ENCODE measurements at regions not wholly inside any gene's neighbourhood (a gene's known extent, or its start where the extent isn't known, plus 50 kb on each side); places are given as distances from the start of the nearest gene placed in this dataset.

DNA sequence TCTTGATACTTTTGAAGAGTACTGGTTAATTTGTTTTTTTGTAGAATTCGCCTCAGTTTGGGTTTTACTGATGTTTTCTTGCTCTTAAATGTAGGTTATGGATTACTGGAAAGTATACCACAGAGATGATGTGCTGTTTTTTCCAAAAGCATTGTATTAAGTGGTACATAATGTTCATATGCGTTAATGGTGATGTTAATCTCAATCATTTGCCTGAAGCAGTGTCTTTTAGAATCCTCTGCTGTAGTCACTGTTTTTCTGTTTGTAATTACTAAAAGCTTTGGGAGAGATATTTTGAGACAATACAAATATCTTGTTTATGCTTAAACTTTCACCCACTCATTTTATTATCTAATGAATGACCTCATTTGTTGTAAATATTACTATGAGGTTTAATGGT, 163.4 kb upstream of the LRP1B start:
- TF ChIP-seq, protein P1, sequence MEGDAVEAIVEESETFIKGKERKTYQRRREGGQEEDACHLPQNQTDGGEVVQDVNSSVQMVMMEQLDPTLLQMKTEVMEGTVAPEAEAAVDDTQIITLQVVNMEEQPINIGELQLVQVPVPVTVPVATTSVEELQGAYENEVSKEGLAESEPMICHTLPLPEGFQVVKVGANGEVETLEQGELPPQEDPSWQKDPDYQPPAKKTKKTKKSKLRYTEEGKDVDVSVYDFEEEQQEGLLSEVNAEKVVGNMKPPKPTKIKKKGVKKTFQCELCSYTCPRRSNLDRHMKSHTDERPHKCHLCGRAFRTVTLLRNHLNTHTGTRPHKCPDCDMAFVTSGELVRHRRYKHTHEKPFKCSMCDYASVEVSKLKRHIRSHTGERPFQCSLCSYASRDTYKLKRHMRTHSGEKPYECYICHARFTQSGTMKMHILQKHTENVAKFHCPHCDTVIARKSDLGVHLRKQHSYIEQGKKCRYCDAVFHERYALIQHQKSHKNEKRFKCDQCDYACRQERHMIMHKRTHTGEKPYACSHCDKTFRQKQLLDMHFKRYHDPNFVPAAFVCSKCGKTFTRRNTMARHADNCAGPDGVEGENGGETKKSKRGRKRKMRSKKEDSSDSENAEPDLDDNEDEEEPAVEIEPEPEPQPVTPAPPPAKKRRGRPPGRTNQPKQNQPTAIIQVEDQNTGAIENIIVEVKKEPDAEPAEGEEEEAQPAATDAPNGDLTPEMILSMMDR (IDR thresholded peaks at IDR 0.05), result no peak
- no peak for TF ChIP-seq POLR2A (IDR thresholded peaks at IDR 0.05)
